ENCODE measurements at regions not wholly inside any gene's neighbourhood (a gene's known extent, or its start where the extent isn't known, plus 50 kb on each side); places are given as distances from the start of the nearest gene placed in this dataset.
"Not testable (repeated sequence)": the region's sequence is repeated elsewhere in the genome, so short reads cannot be mapped to it uniquely, and the experiment has no call there.

DNA sequence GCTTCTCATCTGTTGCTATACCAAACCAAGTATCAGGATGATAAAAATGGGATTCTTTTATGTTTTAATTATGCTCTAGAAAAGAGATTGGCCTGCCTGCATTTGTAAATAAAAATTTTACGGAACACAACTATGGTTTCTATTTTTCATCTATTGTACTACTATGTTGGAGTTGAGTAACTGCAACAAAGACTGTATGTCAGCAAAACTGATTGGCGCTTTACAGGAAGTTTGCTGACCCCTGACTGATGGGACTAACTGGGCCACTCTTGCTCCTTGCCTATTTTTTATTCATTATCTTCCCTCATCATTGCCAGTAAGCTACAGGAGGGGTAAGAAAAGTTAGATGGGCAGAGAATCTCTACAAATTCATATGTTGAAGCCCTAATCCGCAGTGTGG lies 242.3 kb downstream of the FSIP2 start:
- DNase-seq (no peak), ATAC-seq (no peak)
- intact Hi-C loops (cut with micrococcal nuclease): no loop called here

DNA sequence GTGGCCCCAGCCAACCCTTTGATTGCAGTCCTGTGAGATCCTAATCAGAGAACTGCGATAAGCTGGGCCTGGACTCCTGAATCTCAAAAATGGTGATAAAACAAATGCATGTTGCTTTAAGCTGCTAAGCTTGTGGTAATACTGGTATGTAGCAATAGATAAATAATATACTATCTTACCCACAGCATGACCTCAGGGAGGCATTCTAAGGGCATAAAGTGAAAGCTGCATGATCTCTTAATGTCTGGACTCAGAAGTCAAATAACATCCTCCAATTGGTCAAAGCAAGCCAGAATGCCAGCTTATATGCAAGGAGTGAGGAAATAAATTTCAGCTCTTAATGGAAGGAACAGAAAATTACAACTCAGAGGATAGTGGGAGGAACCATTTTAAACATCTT lies 246.1 kb downstream of the FSIP2 start:
- DNase-seq (no peak), ATAC-seq (no peak)
- intact Hi-C loops (cut with micrococcal nuclease): no loop called here

DNA sequence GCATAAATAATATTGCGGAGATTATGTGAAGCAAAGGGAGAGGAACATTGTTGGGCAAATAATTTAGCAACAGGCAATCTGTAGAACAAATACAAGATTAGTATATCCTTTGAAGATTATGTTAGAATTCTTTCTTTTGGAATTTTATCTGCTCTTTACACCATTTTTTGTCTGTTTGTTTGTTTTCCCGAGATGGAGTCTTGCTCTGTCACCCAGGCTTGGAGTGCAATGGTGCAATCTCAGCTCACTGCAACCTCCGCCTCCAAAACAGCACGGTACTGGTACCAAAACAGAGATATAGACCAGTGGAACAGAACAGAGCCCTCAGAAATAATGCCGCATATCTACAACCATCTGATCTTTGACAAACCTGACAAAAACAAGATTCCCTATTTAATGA lies 250.3 kb downstream of the FSIP2 start:
- DNase-seq; ATAC-seq; intact Hi-C loops (cut with micrococcal nuclease): not testable (repeated sequence)

DNA sequence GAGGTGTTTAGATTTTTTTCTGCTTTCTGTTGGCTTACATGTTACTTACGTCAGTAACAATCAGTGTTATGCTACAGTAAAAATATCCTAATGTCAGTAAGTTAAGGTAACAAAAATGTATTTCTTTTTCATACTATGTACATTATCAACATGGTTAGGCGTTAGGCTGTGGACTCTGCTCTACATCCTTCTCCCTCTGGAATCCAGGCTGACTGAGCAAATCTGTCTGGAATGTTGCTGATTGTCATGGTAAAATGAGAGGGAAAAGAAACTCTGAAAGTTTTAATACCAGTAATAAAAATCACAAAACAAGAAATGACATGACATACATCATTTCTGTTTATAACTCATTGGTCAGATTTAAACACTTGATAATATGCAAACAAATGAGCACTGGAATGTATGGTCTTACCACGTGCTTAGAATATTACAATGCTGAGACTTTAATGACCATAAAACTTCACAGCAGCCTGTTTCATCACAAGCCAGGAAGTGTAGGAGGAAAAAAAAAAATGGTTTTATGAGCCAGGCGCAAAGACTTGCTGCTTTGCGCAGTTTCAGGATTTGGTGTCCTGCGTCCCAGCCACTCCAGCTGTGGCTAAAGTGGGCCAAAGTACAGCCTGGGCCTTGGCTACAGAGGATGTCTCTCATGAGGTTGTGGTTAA lies 252.4 kb downstream of the FSIP2 start:
- no peak for ATAC-seq
- intact Hi-C loops (cut with micrococcal nuclease): no loop called here

DNA sequence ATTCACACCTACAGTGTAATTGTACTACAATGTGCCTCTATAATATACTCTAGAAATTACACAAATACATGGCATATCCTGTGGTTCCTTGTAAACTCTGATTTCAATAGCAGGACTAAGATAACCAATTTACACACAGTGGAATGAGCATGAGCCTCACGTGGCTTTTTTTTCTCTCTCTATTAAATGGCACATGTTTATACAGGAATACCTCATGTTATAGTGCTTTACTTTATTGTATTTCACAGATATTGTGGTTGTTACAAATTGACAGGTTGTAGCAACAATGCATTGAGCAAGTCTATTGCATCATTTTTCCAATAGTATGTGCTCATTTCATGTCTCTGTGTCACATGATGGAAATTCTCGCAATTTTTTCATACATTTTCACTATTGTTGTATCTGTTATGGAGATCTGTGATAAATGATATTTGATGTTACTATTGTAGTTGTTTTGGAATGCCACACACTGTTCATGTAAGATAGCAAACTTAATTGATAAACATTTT lies 260.0 kb downstream of the FSIP2 start:
- DNase-seq (no peak), ATAC-seq (no peak)
- intact Hi-C loops (cut with micrococcal nuclease): no loop called here

More for the DNA sequence above, 252.4 kb downstream of the FSIP2 start:
- DNase-seq: no peak

DNA sequence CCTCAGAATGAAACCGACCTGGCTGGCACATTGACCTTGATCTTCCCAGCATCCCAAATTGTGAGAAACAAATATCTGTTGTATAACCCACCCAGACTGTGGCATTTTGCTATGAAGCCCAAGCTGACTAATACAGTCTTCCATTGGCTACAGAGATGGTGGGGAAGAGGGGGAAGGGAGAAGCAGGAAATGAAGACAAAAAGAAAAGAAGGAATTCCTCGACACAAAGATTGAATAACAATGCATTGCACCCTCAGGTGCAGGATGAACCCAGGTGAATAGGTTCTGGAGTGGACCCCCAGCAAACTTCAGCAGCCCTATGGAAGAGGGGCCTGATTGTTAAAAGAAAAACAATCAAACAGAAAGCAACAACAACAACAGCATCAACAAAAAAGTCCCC lies 270.7 kb downstream of the FSIP2 start:
- ATAC-seq (no peak), DNase-seq (no peak)
- intact Hi-C loops (cut with micrococcal nuclease): no loop called here

DNA sequence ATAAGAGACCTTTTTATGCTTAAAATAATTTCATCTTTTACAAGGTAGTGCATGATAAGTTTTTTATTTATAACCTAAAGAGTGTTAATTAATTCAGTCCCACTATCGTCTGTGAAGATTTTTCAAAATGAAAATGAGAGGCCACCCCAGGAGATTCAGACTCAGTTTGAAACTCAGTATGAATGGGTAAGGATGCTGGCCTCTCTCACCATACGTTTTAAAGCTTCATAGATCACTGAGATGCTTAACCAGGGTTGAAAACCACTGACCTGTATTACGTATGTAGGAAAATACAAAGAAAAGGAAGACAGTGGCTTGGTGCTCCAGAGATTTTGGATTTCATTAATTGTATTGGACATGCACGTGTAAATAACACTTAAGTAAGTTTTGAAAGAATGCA lies 278.7 kb downstream of the FSIP2 start:
- intact Hi-C loops (cut with micrococcal nuclease): no loop called here
- ATAC-seq (no peak), DNase-seq (no peak)

DNA sequence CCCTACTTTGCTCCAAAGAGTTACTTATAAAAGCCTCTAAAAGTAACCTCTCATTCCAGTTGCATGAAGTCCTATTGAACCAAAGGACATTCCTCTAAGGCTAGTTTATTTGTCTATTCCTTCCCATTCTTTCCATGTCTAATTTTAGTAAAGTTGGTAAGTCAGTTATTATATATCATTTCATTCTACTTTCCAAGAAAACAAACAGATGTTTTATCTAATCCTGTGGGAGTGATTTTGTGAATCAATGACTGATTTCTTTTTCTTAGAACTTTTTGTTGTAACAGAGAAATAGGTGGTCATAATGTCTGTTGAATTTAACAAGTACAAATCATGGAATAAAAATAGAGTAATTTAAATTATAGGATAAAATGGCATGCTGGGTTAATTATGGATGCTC lies 286.3 kb downstream of the FSIP2 start:
- intact Hi-C loops (cut with micrococcal nuclease): no loop called here
- ATAC-seq (no peak), DNase-seq (no peak)

DNA sequence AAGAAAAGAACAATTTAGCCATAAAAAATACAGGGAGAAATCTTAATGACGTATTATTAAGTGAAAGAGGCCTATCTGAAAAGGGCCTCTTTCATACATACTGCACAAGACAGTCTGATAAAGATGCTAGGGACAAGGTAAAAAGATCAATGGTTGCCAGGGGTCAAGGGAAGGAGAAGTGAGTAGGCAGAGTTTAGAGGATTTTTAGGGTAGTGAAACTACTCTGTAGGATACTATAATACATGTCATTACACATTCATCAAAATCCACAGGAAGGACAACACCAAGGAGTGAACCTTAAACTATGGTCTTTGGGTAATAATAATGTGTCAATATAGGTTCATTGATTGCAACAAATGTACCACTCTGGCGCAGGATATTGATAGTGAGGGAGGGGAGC lies 289.3 kb downstream of the FSIP2 start:
- ATAC-seq (no peak), DNase-seq (no peak)
- intact Hi-C loops (cut with micrococcal nuclease): no loop called here

DNA sequence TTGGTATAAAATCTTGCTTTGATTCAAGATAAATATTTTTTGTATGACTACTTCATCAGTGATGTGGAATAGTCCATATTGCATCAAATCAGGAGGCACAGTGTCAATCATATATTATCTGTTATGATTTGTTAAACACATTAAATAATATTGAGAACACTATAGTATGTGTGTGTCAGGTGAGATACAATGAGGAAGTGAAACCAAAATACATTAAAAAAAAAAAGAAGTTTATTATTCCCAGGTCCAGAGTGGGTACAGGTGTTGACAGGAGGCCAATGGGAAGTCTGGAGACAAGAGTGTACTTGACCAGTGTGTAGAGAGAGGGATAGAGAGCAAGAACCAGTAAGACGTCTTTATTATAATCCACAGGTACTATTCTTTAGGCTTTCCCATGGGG lies 292.6 kb downstream of the FSIP2 start:
- intact Hi-C loops (cut with micrococcal nuclease): no loop called here
- no peak for ATAC-seq

DNA sequence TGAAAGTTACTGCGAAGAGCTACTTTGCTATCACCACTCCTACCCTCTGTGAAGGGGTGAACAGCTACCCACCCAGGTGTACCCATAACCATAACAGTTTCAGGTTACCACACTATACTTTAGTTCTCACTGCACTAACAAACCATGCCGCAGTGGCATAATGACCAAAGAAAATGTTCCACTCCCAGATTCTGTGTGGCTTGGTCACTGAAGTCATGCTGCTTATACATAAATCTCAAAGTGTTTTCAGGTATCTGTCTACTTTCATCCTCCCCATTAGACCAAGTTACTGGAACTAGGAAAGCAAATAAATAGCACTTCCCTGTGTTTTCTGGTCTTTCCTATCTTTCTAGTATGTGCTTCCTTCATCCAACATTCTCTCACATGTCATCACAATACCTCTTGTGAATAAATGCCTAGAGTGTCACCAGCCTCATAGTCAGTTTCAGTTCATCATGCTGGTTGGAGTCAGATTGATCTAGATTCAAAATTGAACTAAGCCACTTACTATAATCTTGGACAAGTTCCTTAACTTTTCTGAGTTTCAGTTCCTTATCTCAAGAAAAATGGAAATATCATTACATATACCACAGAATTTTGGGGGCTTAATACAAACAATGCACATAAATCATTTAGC lies 293.6 kb downstream of the FSIP2 start:
- no peak for DNase-seq
- ATAC-seq: no peak
- intact Hi-C loops (cut with micrococcal nuclease): no loop called here

More for the DNA sequence above, 292.6 kb downstream of the FSIP2 start:
- DNase-seq: no peak

DNA sequence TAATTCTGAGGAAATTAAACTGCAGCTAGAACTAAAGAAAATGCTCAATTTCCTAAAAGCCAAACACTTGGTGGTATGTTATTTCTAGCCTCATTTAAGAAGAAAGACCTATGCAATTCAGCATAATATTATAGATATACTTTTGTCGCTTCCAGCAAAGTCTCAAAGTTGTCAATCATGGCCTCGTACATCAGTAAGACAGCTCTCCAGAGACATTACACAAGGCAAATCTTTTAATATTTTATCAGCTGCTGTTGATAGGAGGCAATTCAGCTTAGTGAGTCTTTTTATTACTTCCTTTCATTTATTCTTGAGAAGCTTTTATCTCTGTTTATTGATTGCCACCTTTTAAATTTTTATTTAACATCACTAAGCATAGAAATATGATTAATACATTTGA lies 294.3 kb downstream of the FSIP2 start:
- ATAC-seq (no peak), DNase-seq (no peak)
- intact Hi-C loops (cut with micrococcal nuclease): no loop called here

DNA sequence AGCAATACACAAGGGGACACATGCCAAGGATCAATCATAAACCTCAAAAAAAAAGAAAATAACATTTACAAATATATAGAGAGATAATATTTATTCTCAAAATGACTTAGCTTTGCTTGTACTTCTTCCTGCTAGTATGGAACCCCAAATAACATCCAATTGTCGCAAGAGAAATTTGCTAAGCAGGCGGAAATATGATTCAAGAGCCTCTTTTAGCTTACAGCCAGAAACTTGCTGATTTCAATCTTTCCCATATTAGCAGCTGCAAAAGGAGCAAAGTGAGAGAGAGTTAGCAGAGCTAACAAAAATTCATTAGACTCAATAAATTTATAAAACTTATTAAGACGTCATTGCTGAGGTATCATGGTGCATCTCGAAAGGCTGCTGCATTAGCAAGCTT lies 294.9 kb downstream of the FSIP2 start:
- DNase-seq (no peak), ATAC-seq (no peak)
- intact Hi-C loops (cut with micrococcal nuclease): no loop called here

DNA sequence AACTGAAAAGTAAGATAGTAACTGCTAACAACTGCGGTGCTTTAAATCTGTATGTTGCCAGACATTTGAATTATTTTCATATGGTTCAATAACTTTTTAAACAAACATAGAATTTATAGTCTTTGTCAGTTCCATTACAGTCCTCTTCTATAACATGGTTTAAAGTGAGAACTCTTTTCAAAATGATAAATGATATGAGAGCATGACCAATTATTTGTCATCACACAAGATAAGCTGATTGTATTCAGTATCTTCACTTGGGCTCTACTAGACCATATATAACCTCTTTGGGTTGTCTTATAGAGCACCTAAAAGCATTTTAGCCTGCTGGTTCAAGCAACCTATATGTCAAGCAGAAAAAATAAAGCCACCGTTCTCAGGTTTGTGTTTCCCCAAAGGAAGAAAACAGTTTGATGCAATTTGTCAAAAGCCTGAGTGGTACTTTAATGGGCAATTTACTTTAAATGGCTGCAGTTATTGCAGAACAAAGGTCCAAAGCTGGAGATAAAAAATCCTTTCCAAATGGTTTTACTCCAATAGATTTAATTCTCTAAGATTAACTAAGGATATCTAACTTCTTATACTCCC lies 298.4 kb downstream of the FSIP2 start:
- DNase-seq: no peak
- intact Hi-C loops (cut with micrococcal nuclease): no loop called here
- no peak for ATAC-seq

DNA sequence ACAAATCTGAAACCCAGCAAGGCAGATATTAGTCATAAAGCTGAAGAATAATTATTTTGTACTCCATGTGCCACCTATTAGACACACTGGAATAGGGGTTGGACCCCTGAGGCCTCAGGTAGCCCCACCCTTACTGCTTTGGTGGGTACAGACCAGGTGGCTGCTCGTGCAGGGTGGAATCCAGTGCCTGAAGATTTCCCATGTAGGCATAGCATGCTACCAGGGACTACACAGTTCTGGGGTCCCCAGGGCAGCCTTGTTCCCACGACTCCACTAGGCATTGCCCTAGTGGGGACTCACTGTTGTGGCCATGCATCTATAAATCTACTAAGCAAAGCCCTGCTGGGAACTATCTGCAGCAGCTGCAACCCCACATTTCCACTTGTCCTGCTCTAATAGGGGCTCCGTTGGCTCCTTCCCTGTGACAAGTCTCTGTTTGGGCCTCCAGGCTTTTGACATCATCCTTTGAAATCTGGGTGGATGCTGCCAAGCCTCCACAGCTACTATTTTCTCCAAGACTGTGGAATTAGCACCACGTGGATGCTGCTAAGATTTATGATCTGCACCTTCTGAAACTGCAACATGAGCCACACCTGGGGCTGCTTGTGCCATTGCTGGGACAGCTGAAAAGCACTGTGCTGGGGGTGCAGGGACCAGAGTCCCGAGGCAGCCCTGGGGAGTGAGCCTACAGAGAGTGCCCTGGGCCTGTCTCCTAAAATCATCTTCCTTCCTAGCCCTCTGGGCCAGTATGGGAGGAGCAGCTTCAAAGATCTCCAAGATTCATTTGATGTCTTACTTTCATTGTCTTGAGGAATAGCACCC lies 303.8 kb downstream of the FSIP2 start:
- DNase-seq: no peak
- intact Hi-C loops (cut with micrococcal nuclease): no loop called here
- no peak for ATAC-seq

DNA sequence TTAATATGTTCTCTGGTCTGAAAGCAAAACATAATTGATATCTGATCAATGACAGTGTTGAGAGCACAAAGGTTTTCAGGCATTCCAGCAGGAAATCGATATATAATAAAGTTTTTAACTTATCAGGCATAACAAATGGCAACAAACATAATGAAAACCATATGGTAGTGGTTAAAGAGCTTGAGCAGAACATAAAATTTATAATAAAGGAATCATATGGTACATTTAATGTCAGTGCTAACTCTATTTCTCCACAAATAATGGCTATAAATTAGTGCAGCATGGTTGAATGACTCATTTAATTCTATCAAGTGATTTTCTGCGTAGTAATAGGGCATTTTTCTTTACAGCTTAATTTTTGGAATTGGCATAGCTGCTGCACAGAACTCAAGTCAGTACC lies 306.2 kb downstream of the FSIP2 start:
- intact Hi-C loops (cut with micrococcal nuclease): no loop called here
- no peak for DNase-seq
- no peak for ATAC-seq

DNA sequence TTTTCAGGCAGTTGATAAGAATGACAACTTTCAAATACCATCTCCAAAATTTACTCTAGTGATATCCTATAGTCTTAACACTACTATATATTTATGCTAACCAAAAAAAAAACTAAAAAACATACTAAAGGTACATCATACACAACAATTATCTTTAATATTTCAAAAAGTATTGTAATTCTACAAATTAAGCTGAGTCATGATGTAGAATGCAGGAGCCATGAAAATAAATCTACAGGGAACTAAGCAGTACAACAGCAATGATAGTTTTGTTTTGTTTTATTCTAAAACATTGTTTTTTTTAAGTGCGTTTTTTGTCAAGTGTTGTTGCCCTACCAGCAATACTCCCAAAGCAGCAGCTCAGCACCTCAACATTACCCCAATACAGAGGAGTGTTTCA lies 314.3 kb downstream of the FSIP2 start:
- ATAC-seq: no peak
- no peak for DNase-seq
- intact Hi-C loops (cut with micrococcal nuclease): no loop called here

DNA sequence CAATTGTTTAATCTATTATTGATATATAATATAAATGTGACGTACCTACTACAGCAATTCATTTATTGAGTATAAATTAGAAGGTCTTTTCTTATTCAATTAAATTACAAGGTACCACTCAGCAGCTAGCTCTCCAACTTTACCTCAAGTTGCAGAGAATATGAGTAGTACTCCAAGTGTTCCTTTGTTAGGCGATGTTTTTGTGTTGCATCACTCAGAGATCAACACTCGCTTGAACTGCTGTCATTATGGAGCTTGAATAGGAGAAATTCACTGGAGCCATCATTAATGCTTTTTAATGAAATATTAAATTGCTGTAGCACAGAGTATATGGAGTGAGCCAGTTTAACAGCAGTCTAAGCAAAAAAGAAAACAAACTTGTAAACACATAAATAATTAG lies 320.0 kb downstream of the FSIP2 start:
- intact Hi-C loops (cut with micrococcal nuclease): no loop called here
- DNase-seq (no peak), ATAC-seq (no peak)

DNA sequence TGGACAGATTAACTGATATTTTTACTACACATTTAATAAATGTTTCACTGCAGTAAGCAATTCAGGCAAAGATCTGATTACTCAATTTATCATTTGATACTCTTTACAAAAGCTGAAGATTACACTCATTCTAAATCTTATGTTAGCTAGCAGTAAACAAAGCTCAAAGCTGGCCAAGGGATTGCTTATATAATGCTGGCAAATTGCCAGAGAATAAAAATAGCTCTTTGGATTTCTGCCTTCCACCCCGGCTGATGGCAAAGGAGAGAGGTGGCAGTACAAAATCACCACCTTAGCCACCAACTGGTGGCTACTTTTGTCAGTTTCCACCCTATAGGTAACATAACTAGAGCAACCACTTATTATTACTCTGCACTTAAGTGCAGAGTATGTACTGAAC lies 320.5 kb downstream of the FSIP2 start:
- intact Hi-C loops (cut with micrococcal nuclease): no loop called here
- peak; percentile 69 for ATAC-seq
- no peak for DNase-seq
